ENCODE measurements at regions not wholly inside any gene's neighbourhood (a gene's known extent, or its start where the extent isn't known, plus 50 kb on each side); places are given as distances from the start of the nearest gene placed in this dataset.
"Not testable (repeated sequence)": the region's sequence is repeated elsewhere in the genome, so short reads cannot be mapped to it uniquely, and the experiment has no call there.

DNA sequence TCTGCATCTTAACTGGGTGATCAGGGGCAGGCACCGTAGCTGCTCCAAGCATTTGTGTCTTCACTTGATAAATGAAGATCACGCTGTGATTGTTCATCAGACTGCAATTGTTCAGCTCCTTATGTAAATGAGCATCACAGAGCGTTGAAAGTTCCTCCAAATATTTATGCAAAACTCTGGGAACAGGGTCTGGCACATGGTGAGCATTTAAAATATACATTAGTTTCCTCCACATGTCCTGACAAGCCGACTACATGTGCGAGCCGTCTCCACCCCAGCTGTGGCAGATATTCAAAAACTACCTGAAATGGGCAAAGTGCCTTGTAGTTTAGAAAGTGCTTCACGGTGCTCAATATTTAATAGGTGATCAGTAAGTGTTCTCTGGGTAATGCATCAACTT, 175.1 kb upstream of the ID2 start:
- DNase-seq (ENCODE audit: low read depth), result no peak
- H3K4me3 ChIP-seq (ENCODE audit: low read depth, low read length), result no peak overlapping the region
- TF ChIP-seq MAX (IDR thresholded peaks at IDR 0.05; ENCODE audit: low read depth, low read length), result no peak
- TF ChIP-seq, protein P1, sequence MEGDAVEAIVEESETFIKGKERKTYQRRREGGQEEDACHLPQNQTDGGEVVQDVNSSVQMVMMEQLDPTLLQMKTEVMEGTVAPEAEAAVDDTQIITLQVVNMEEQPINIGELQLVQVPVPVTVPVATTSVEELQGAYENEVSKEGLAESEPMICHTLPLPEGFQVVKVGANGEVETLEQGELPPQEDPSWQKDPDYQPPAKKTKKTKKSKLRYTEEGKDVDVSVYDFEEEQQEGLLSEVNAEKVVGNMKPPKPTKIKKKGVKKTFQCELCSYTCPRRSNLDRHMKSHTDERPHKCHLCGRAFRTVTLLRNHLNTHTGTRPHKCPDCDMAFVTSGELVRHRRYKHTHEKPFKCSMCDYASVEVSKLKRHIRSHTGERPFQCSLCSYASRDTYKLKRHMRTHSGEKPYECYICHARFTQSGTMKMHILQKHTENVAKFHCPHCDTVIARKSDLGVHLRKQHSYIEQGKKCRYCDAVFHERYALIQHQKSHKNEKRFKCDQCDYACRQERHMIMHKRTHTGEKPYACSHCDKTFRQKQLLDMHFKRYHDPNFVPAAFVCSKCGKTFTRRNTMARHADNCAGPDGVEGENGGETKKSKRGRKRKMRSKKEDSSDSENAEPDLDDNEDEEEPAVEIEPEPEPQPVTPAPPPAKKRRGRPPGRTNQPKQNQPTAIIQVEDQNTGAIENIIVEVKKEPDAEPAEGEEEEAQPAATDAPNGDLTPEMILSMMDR (IDR thresholded peaks at IDR 0.05; ENCODE audit: low read depth, low read length), result no peak
- TF ChIP-seq POLR2A (IDR thresholded peaks at IDR 0.05; ENCODE audit: extremely low read depth, insufficient read length), result no peak
- TF ChIP-seq MYC (IDR thresholded peaks at IDR 0.05; ENCODE audit: low read depth, low read length), result no peak

GRCh38 chr2:8508766-8509165, 173.1 kb upstream of the ID2 start:
- TF ChIP-seq MAX (IDR thresholded peaks at IDR 0.05; ENCODE audit: low read depth, low read length) (no peak), POLR2A (IDR thresholded peaks at IDR 0.05; ENCODE audit: extremely low read depth, insufficient read length) (no peak), MYC (IDR thresholded peaks at IDR 0.05; ENCODE audit: low read depth, low read length) (no peak)
- TF ChIP-seq, protein P1 (IDR thresholded peaks at IDR 0.05; ENCODE audit: low read depth, low read length), result no peak
- no peak for DNase-seq (ENCODE audit: low read depth)
- no peak overlapping the region for H3K4me3 ChIP-seq (ENCODE audit: low read depth, low read length)

DNA sequence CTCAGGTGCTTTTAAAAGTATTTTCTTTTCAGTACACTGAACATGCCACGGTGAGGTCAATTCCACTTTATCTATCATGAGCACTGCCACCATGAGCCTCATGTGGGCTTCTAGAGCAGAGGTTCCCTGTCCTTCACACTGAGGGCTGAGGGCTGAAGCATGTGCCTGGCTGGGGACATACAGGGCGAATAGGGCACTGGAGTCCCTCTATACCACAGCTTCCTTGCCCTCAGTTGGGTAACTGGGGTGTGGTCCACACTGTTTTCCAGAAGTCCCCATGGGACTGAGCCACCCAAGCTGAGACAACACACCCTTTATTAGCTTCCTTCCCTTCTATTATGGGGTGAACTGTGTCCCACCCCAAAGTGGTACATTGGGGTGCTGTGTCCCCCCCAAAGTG, 172.2 kb upstream of the ID2 start:
- H3K4me3 ChIP-seq (ENCODE audit: low read depth, low read length), result no peak overlapping the region
- DNase-seq (ENCODE audit: low read depth), result no peak
- TF ChIP-seq MAX (IDR thresholded peaks at IDR 0.05; ENCODE audit: low read depth, low read length), result no peak
- TF ChIP-seq POLR2A (IDR thresholded peaks at IDR 0.05; ENCODE audit: extremely low read depth, insufficient read length), result no peak
- no peak for TF ChIP-seq MYC (IDR thresholded peaks at IDR 0.05; ENCODE audit: low read depth, low read length)
- TF ChIP-seq, protein P1 (IDR thresholded peaks at IDR 0.05; ENCODE audit: low read depth, low read length), result no peak

DNA sequence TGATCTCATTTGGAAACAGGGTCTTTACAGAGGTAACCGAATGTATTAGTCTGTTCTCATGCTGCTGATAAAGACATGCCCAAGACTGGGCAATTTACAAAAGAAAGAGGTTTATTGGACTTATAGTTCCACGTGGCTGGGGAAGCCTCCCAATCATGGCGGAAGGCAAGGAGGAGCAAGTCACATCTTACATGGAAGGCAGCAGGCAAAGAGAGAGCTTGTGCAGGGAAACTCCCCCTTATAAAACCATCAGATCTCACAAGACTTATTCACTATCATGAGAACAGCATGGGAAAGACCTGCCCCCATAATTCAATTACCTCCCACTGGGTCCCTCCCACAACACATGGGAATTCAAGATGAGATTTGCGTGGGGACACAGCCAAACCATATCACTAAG, 171.8 kb upstream of the ID2 start:
- not testable (repeated sequence) for DNase-seq (ENCODE audit: low read depth); H3K4me3 ChIP-seq (ENCODE audit: low read depth, low read length)

- TF ChIP-seq MYC (IDR thresholded peaks at IDR 0.05; ENCODE audit: low read depth, low read length), result no peak
- no peak for TF ChIP-seq POLR2A (IDR thresholded peaks at IDR 0.05; ENCODE audit: extremely low read depth, insufficient read length)
- no peak for TF ChIP-seq MAX (IDR thresholded peaks at IDR 0.05; ENCODE audit: low read depth, low read length)
- TF ChIP-seq, protein P1 (IDR thresholded peaks at IDR 0.05; ENCODE audit: low read depth, low read length), result no peak
- no peak for DNase-seq (ENCODE audit: low read depth)
- H3K4me3 ChIP-seq (ENCODE audit: low read depth, low read length), result no peak overlapping the region
Measured at GRCh38 chr2:8510519-8510918, 171.3 kb upstream of the ID2 start.

- H3K4me3 ChIP-seq (ENCODE audit: low read depth, low read length), result no peak overlapping the region
- DNase-seq (ENCODE audit: low read depth), result peak; percentile 72
- TF ChIP-seq, protein P1 (IDR thresholded peaks at IDR 0.05; ENCODE audit: low read depth, low read length), result no peak
- TF ChIP-seq POLR2A (IDR thresholded peaks at IDR 0.05; ENCODE audit: extremely low read depth, insufficient read length) (no peak), MAX (IDR thresholded peaks at IDR 0.05; ENCODE audit: low read depth, low read length) (peak; percentile 23), MYC (IDR thresholded peaks at IDR 0.05; ENCODE audit: low read depth, low read length) (no peak)
Measured at GRCh38 chr2:8511868-8512612, 169.8 kb upstream of the ID2 start.

Data from NB4 (cell line).